HG03108 (cell line): ENCODE measurements at regions not wholly inside any gene's neighbourhood (a gene's known extent, or its start where the extent isn't known, plus 50 kb on each side); places are given as distances from the start of the nearest gene placed in this dataset.

Source experiments
- ATAC-seq: cut with Tn5 transposase; IDR thresholded peaks from one replicate; pipeline ENCODE4 v1.9.1; 2021; ENCODE audit warnings: moderate library complexity; ENCODE audit not compliant: unreplicated experiment

- no peak for ATAC-seq
These were observed 428.6 kb downstream of the DTHD1 start for GRCh38 chr4:36709991-36710390.

- no peak for ATAC-seq
These were observed 430.6 kb downstream of the DTHD1 start for GRCh38 chr4:36712013-36712412.

- ATAC-seq: no peak
These were observed 435.5 kb downstream of the DTHD1 start for GRCh38 chr4:36716874-36717273.

- no peak for ATAC-seq
These were observed 438.0 kb downstream of the DTHD1 start for GRCh38 chr4:36719425-36719824.

GRCh38 chr4:36722986-36723385, 441.6 kb downstream of the DTHD1 start:
- ATAC-seq: no peak

- no peak for ATAC-seq
These were observed 452.9 kb downstream of the DTHD1 start for GRCh38 chr4:36734334-36734733.

GRCh38 chr4:36737691-36738090, 456.3 kb downstream of the DTHD1 start:
- no peak for ATAC-seq

GRCh38 chr4:36740796-36741310, 459.4 kb downstream of the DTHD1 start:
- no peak for ATAC-seq

- no peak for ATAC-seq
These were observed 466.1 kb downstream of the DTHD1 start for GRCh38 chr4:36747277-36748129.

GRCh38 chr4:36753048-36753447, 471.6 kb downstream of the DTHD1 start:
- ATAC-seq: no peak

GRCh38 chr4:36757580-36758311, 476.3 kb downstream of the DTHD1 start:
- ATAC-seq: no peak

GRCh38 chr4:36758312-36759178, 477.1 kb downstream of the DTHD1 start:
- no peak for ATAC-seq

- no peak for ATAC-seq
These were observed 480.2 kb downstream of the DTHD1 start for GRCh38 chr4:36761607-36762006.

- no peak for ATAC-seq
These were observed 480.7 kb upstream of the NWD2 start for GRCh38 chr4:36763814-36764213.

GRCh38 chr4:36767596-36767995, 476.9 kb upstream of the NWD2 start:
- no peak for ATAC-seq

GRCh38 chr4:36771411-36772153, 473.0 kb upstream of the NWD2 start:
- ATAC-seq: no peak

- ATAC-seq: no peak
These were observed 472.4 kb upstream of the NWD2 start for GRCh38 chr4:36772154-36772516.

GRCh38 chr4:36773467-36773866, 471.1 kb upstream of the NWD2 start:
- no peak for ATAC-seq

- ATAC-seq: no peak
These were observed 469.0 kb upstream of the NWD2 start for GRCh38 chr4:36775544-36775943.

- ATAC-seq: no peak
These were observed 464.9 kb upstream of the NWD2 start for GRCh38 chr4:36779601-36780000.
